Stimulated activated naive CD8-positive, alpha-beta T cell treated with anti-CD3 and anti-CD28 coated beads, Interleukin-15, Interleukin-2, amounts not matched to agents 100 U/mL and 50 U/mL, for 24 hours (primary cell): ENCODE measurements at regions not wholly inside any gene's neighbourhood (a gene's known extent, or its start where the extent isn't known, plus 50 kb on each side); places are given as distances from the start of the nearest gene placed in this dataset.

Experiments
- ATAC-seq: fragments of 150-1000 bp; cut with Tn5 transposase; one replicate; pipeline ENCODE4 v1.10.0; 2021
- DNase-seq: peaks from one replicate; pipeline ENCODE4 v3.0.0; 2021

GRCh38 chr2:140061240-140061639, 1281.0 kb upstream of the NXPH2 start:
- no peak for ATAC-seq
- DNase-seq, result no peak

DNA sequence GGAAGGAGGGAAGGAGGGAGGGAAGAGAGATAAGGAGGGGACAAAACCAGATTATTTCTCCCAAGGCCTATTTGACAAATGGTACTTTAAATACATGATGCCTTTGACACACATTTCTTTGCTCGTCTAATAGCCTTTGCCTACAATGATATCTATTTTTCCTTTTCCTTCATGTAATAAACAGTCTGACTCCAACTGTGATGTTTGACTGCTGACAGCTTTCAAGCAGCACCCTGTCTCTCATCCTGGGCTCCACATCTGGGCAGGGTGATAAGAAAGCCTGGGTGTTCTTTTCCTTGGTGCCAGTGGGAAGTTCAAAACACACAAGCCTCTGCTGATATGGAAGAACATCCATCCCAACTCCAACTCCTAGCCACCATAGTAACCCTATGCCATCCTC, 1277.7 kb upstream of the NXPH2 start:
- DNase-seq, result no peak

GRCh38 chr2:140041811-140042210, 1261.6 kb upstream of the NXPH2 start:
- ATAC-seq (no peak), DNase-seq (no peak)

More for the DNA sequence above, 1277.7 kb upstream of the NXPH2 start:
- no peak for ATAC-seq

- no peak for ATAC-seq
- DNase-seq, result no peak
Measured at GRCh38 chr2:140041239-140041638, 1261.0 kb upstream of the NXPH2 start.

DNA sequence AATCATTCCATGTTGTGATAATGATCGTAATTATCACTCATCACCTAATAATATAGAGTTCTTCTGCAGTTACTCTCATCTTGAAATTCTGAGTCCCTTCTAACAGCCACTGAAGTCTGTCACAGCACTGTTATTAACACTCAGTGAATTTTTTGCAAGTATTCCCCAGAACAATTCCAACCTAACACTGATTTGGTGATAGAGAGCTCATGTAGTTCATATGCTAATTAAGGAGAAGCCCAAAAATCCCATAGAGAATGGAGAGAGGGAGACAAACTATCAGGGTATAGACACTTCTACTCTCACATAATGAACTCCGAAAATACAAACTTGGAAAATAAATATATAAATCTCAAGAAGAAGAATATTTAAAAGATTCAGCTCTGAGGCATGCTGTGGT, 1253.4 kb upstream of the NXPH2 start:
- ATAC-seq, result no peak

DNA sequence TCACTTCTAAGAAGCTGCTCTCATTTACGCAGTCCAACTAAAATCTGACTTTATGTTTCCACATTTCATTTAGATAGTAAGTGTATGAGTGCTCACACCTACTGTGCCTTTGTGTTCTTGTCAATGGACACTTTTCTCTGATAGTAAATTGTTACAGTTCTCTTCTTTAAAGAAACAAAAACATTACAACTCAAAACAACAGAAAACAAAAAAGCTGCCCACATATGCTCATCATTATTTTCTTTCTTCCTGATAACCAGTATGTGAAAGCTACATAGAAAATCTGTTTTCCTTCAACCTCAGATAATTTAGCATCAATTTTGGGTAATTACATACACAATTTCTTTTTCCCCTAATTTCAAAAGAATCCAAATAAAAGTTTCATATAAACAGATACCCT, 1247.8 kb upstream of the NXPH2 start:
- ATAC-seq (no peak), DNase-seq (no peak)

More for the DNA sequence above, 1253.4 kb upstream of the NXPH2 start:
- no peak for DNase-seq

DNA sequence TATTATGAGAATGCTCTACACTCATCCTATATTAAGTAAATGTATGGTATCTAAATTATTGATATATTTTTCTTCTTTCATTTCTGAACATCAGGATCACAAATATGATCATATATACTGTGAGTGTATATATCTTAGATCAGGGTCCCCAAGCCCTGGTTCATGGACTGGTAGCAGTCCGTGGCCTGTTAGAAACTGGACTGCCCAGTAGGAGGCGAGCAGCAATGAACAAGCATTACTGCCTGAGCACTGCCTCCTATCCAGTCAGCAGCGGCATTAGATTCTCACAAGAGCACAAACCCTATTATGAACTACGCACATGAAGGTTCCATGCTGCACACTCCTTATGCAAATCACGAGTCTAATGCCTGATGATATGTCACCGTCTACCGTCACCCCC, 1247.1 kb upstream of the NXPH2 start:
- no peak for ATAC-seq
- no peak for DNase-seq

DNA sequence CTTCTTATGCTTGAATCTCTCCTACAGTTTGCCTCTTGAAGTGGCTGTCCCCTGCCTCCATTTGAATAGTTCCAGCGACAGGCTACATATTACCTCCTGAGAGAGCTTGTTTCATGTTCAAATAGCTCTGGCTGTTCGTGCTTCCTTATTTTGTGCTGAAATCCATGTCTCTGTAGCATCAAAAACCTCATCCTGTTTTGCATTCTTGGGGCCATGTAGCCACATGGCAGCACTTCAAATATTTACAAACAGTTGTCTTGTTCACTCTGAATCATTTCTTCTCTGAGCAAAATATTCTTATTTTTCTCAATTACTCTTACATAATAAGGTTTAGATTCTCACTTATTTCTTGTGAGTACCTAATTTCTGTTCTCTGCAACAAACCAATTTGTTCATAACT, 1243.1 kb upstream of the NXPH2 start:
- no peak for DNase-seq
- ATAC-seq, result no peak

DNA sequence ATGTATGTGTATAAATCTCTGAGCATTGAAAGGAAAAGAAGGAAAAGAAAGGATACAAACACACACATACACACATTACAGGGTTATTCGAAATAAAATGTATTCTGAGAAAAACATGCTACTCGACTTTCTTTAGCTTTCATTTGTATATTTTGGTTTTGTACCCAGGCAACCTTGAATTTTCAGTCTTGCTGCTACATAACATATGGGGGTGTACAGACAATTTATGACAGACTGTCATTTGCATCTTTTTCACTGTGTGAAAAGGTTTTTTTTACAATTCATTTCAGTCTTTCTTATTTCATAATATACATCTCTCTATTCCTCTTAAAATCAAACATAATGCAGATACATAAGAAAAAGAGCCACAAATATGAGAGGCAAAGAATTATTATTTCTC, 1238.4 kb upstream of the NXPH2 start:
- ATAC-seq (no peak), DNase-seq (no peak)

DNA sequence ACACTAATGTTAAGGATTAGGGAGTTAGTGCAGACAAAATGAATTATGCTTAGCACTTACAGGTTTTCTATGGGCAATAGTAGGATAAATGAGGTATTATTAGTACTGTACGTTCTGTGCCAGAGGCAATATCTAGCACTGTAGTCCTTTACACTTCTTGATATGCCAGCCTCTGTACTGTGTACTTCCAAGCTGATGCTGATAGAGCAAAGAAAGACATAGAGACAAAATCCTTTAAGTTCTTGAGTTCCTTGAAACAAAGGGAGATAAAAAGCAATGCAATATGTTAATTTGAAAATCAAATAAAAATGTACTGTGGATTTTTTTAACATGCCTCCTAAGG, 1234.0 kb upstream of the NXPH2 start:
- DNase-seq, result no peak
- ATAC-seq, result no peak

DNA sequence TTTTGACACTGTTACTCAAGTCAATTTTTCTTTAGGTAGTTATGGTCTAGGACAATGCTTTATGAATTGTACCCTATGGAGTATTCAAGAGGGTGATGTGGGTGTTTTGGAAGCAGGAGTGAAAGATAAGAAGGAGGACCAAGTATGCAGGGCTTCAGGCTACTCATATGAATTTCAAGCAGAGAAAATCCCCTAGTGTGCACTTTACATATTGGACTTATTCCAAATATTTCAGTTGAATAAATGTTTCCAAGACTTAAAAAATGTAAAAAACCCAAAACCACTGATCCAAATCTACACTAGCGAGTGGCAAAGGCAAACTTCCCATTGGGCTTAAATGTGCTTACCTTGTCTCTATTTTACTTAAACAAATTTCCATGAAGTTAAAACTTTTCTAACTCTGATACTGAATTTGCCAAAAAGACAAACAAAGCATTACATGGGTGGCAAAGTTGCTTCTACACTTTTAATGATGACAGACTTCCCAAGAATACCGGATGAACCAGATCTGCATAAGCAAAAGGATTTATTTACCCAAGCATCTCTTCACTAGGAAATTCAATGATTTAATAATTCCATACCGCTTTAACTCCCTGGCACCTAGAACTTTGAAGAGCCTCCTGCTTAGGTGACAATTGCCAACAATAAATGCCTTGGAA, 1233.5 kb upstream of the NXPH2 start:
- ATAC-seq, result no peak

DNA sequence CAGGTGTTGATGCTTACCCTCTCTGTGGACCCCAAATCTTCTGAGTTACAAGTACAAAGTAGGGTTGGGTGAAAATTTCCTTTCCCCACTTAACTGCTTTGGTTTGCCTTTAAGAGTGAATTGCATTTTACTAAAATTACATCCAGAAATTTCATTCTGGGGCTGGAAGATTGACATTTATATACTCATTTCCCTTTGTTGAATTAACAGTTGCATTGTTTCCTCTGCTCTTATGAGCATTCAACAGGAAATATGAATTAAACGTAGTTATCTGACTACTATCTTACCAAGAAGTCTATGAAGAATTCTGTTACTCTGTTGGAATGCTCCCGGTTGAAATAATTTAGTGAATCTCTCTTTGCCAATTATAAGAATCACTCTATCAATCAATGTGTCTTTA, 1231.1 kb upstream of the NXPH2 start:
- ATAC-seq (no peak), DNase-seq (no peak)

More for the DNA sequence above, 1233.5 kb upstream of the NXPH2 start:
- no peak for DNase-seq

GRCh38 chr2:140002110-140002509, 1221.9 kb upstream of the NXPH2 start:
- ATAC-seq, result no peak
- DNase-seq, result no peak

GRCh38 chr2:139992711-139993345, 1212.6 kb upstream of the NXPH2 start:
- no peak for ATAC-seq
- no peak for DNase-seq

DNA sequence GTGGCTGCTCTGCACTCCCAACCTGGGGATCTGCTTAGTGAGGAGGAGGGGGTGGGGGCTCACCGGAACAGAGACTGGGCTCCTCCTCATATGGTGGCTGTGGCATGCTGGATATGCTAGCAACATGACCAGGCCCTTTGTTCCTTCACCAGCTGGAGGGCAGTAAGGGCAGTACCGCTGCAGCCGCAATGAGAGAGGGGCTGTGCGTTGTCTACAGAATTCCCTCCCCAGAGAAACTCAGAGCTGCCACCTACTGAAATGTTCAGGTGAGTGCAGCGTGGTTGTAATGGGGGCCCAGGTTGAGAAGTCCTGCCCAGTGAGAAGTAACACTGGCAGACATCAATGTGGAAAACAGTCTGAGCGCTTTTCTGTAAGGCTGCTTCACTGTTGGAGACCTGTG, 1211.9 kb upstream of the NXPH2 start:
- DNase-seq (no peak), ATAC-seq (no peak)

GRCh38 chr2:139990646-139991335, 1210.6 kb upstream of the NXPH2 start:
- DNase-seq (no peak), ATAC-seq (no peak)

DNA sequence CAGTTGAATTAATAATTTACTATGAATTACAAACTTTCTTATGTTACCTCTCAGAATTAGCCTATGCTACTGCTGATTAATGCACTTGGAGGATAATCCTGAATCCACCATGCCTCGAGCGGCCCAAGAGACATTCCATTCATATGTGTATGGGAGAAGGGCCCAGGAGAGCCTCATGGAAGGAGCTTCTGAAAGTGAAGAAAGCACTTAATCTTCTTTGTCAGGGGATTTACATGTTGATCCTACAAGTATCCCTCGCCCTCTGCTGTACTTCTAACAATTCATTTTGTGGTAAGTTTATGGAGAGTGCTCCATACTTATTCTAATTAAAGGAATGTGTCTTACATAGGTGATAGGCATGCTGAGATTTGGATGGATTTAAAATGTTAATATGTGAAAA, 1189.1 kb upstream of the NXPH2 start:
- DNase-seq (no peak), ATAC-seq (no peak)

- ATAC-seq (no peak), DNase-seq (no peak)
Measured at GRCh38 chr2:139968588-139968987, 1188.4 kb upstream of the NXPH2 start.

DNA sequence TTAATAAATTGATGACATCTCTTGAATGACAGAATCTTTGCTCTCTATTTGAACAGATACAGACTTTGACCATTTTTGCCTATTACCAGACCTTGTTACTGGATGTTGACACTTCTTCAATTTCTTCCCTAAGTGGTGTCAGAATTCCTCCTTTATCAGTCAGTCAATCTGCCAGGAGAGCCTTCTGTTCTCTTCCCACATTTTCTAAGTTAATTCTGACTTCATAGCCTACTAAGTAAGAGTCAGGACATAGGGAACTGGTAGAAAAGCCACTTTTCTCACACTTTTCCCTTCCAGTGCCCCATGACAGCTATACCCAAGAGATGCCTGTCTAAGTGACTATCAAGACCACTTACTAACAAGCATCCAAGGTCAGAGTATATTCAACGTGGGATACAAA, 1187.5 kb upstream of the NXPH2 start:
- DNase-seq (no peak), ATAC-seq (no peak)

DNA sequence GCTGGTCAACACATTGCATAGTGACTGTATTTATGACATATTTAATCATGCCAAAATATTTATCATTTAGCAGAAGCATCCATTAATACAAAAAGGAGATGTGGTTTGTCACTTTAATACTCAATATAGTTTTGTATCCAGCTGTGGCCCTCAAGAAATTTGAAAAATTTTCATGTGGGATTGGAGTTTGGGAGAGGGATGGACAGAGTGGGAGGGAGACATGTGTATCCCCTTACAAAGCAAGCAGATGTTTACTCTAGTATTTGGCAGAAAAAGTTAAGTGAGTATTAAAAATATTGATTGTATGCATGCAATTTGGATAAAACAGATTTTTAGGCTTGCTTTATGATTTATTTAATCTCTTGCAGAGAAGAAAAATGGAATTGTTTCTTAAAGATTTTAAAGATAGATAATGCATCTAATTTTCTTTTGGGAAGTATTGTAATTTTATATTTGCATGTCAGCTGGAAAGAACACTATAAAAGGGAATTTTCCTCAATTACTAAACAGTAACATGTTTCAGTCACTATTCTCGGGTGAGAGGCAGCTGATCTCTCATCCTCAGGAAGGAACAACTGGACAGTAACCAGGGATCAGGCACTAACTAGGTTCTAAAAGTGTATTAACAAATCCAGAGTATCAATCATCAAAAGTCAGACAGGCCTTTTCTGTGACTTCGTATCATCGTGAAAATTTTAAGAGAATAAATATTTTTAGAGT, 1184.7 kb upstream of the NXPH2 start:
- DNase-seq, result no peak
- ATAC-seq, result no peak

DNA sequence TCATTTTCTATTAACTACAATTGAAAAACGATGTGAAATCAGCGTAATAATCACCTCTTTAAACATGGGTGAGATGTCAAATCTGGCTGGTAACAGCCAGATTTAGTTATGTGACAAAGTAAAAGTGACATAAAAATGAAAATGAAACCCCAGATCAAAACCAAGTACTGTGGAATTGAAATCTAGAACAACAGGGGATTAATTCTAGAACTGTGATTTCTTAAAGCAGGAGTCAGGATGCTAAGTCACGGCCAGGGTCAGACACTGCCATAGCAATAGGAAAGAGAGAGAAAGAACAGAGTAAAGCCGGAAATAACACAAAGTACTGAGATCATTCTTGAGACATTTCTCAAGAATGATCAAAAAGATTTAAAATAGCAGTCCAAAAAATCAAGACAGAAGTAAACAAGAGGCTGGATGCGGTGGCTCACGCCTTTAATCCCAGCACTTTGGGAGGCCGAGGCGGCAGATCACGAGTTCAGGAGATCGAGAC, 1183.7 kb upstream of the NXPH2 start:
- no peak for DNase-seq

GRCh38 chr2:139949242-139949972, 1169.2 kb upstream of the NXPH2 start:
- ATAC-seq (no peak), DNase-seq (no peak)

More for the DNA sequence above, 1183.7 kb upstream of the NXPH2 start:
- ATAC-seq, result no peak
